Mucosa of rectum (tissue), 2 donors: ENCODE measurements at regions not wholly inside any gene's neighbourhood (a gene's known extent, or its start where the extent isn't known, plus 50 kb on each side); places are given as distances from the start of the nearest gene placed in this dataset.

Experiments used
- H3K27ac ChIP-seq, 2 donors: one replicate each; pipeline ENCODE4 v1.7.0; 2013; ENCODE audit warnings: inconsistent platforms in 2 of 2, low read depth in 2 of 2, low read length in 2 of 2
- H3K27me3 ChIP-seq, 2 donors: one replicate each; pipeline ENCODE4 v1.7.0; 2013; ENCODE audit warnings: low read length in 2 of 2; ENCODE audit not compliant: control insufficient read depth in 2 of 2, insufficient read depth in 2 of 2
- H3K36me3 ChIP-seq, 2 donors: one replicate each; pipeline ENCODE4 v1.7.0; 2013; ENCODE audit warnings: low read length in 2 of 2; ENCODE audit not compliant: control insufficient read depth in 2 of 2, insufficient read depth in 2 of 2
- H3K4me1 ChIP-seq, 2 donors: one replicate each; pipeline ENCODE4 v1.7.0; 2013; ENCODE audit warnings: low read length in 2 of 2, mild to moderate bottlenecking in 1 of 2; ENCODE audit not compliant: control insufficient read depth in 2 of 2, insufficient read depth in 2 of 2
- H3K4me3 ChIP-seq, 2 donors: one replicate each; pipeline ENCODE4 v1.7.0; 2013; ENCODE audit warnings: low read length in 2 of 2
- H3K9ac ChIP-seq, 2 donors: one replicate each; pipeline ENCODE4 v1.7.0; 2013; ENCODE audit warnings: low read length in 2 of 2, low read depth in 1 of 2, mild to moderate bottlenecking in 1 of 2
- H3K9me3 ChIP-seq, 2 donors: one replicate each; pipeline ENCODE4 v1.7.0; 2013; ENCODE audit warnings: low read length in 2 of 2; ENCODE audit not compliant: control insufficient read depth in 2 of 2
- donor health status: healthy.
- donor health status: Normal muscosa, but diverticular disease.

DNA sequence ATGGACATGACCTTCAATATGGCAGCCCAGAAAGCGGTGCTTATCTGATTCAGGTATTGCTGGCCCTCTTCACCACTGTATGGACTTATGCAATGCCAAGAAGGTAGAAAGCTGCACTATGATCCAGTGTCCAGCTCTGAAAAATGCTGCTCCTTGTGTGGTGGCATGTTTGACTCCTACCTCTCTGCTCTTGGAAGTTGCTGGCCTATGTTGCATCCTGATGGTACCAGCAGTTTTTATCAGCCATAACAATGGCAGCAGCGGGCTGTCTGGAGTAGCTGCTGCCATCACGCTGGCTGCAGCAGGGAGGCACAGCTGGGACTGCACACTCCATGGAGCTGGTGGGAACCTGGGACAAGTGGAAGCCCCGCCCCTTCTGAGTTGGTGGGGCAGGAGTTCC lies 53.1 kb upstream of the MED9 start:
- no peak overlapping the region for H3K9ac ChIP-seq
- H3K27ac ChIP-seq: no peak overlapping the region
- no peak overlapping the region for H3K4me3 ChIP-seq
- no peaks in the 10 kb centered on the region for H3K36me3 ChIP-seq
- peaks cover under 1 to 3% of the 10 kb centered on the region in 2 donors for H3K4me1 ChIP-seq
- no peaks in the 10 kb centered on the region for H3K9me3 ChIP-seq
- H3K27me3 ChIP-seq: no peaks in the 10 kb centered on the region

DNA sequence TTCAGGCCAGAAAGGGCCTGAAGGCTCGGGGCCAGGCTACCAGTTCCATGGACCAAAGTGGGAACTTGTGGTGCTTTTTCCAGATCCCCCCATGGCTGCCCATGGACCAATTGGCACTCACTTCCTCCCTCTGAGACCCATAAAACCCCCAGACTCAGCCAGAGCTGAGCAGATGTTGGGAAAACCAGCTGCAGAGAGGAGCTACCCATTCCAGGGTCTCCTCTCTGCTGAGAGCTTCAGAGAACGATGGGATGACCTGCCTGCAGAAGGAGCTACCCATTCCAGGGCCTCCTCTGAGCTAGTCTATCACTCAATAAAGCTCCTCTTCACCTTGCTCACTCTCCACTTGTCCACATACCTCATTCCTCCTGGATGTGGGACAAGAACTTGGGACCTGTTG lies 52.2 kb upstream of the MED9 start:
- H3K4me3 ChIP-seq: no peak overlapping the region
- H3K27ac ChIP-seq: no peak overlapping the region
- no peaks in the 10 kb centered on the region for H3K9me3 ChIP-seq
- H3K9ac ChIP-seq: no peak overlapping the region
- no peaks in the 10 kb centered on the region for H3K36me3 ChIP-seq
- no peaks in the 10 kb centered on the region for H3K4me1 ChIP-seq
- H3K27me3 ChIP-seq: no peaks in the 10 kb centered on the region

DNA sequence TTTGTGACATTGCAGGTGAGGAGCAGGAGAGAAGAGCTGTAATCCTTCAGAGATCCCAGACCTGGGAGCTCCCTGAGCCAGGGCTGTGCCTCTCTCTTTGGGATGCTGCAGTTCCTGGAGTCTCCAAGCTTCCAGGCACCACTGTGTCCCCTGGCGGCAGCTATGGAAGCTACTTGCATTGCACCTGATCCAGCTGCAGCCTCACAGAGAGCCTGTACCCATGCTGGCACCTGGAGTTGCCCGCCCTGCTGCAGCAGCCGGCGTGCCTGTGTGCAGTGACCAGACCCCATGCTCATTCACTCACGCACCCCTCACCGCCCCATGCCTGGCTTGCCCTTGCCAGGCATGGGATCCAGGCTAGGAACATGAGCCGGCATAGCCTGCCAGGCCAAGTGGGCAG lies 51.8 kb upstream of the MED9 start:
- Histone ChIP-seq H3K36me3 (no peaks in the 10 kb centered on the region), H3K27me3 (no peaks in the 10 kb centered on the region), H3K9me3 (no peaks in the 10 kb centered on the region), H3K4me1 (no peaks in the 10 kb centered on the region), H3K9ac (no peak overlapping the region), H3K27ac (no peak overlapping the region), H3K4me3 (no peak overlapping the region)

DNA sequence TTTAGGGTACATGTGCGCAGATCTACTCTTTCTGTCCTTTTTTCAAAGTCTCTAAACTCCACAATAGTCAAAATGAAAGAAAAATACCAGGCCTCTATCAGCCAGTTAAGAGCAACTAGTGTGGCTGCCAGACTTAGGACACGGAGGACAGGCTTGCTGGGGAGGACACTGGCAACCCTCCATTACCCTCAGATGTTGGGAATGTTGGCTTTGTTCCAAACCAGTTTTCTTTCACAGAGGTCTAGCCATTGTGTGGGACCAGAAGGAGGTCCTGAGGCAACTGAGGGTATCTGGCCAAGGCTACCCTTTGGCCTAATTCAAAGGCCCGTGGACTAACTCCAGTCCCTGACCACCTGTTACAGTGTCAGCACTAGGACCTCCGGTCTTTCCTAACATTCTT lies 51.2 kb upstream of the MED9 start:
- Histone ChIP-seq H3K27me3 (no peaks in the 10 kb centered on the region), H3K9ac (no peak overlapping the region), H3K4me1 (no peaks in the 10 kb centered on the region), H3K36me3 (no peaks in the 10 kb centered on the region), H3K27ac (no peak overlapping the region), H3K9me3 (no peaks in the 10 kb centered on the region), H3K4me3 (no peak overlapping the region)

DNA sequence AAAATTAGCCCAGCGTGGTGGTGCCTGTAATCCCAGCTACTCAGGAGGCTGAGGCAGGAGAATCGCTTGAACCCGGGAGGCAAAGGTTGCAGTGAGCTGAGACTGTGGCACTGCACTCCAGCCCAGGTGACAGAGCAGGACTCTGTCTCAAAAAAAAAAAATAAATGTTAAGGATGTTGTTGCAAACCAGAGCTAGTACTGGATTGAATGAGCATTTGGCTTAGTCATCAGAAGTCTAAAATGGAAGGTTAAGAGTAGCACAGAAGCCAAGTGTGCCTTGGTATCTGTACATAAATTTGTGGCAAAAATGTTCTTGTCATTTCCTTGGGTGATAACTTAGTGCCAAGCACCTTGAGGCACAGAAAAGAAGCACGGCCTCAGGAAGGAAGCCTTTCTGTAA lies 50.6 kb upstream of the MED9 start:
- no peak overlapping the region for H3K4me3 ChIP-seq
- no peak overlapping the region for H3K27ac ChIP-seq
- no peaks in the 10 kb centered on the region for H3K27me3 ChIP-seq
- no peaks in the 10 kb centered on the region for H3K4me1 ChIP-seq
- H3K36me3 ChIP-seq: no peaks in the 10 kb centered on the region
- no peak overlapping the region for H3K9ac ChIP-seq
- H3K9me3 ChIP-seq: no peaks in the 10 kb centered on the region
